HG03520 (cell line): ENCODE measurements at regions not wholly inside any gene's neighbourhood (a gene's known extent, or its start where the extent isn't known, plus 50 kb on each side); places are given as distances from the start of the nearest gene placed in this dataset.

ENCODE experiments used
- ATAC-seq: cut with Tn5 transposase; IDR thresholded peaks from one replicate; pipeline ENCODE4 v1.9.1; 2021; ENCODE audit warnings: mild to moderate bottlenecking, moderate library complexity; ENCODE audit not compliant: unreplicated experiment

- no peak for ATAC-seq
These were observed 74.3 kb upstream of the TENT5A start for GRCh38 chr6:81826784-81827183.

DNA sequence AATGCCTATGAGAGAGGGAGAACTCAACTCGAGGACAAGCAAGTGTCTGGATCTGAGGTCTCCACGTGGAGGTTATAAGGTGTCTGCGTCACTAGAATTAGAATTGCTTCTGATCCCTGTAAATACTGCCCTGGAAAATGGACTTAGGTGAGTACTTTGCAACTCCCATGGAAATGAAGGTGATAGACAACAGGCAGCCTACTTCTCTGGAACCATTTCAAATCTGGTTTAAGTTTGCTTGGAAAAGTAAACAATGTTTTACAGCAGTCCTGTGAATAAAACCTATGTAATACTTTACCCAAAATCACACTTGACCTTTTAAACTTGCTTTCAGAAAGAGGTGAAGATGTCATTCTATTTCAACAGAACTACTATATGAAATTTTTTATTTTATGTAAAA lies 70.1 kb upstream of the TENT5A start:
- ATAC-seq = no peak

GRCh38 chr6:81821449-81821848 lies 69.0 kb upstream of the TENT5A start:
- no peak for ATAC-seq

DNA sequence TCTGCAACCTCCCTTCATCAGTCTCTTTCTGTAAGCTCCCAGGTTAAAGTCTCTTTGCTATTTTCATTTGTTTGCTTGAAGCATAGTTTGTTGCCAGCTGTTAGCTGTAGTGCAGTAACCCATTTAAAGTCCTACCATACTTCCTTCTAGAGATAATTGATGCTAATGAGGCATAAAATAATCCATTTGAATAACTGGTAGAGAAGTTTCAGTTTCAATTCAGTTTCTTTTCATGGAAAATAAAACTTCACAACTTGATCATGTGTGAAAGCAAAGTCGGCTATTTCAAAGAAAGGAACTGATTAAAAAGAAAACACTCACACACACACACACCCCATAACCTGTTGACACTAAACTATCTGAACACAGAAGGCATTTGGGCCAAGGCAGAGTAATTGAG lies 68.5 kb upstream of the TENT5A start:
- ATAC-seq = no peak

- ATAC-seq = no peak
These were observed 67.9 kb upstream of the TENT5A start for GRCh38 chr6:81820422-81820821.

GRCh38 chr6:81819767-81820166 lies 67.3 kb upstream of the TENT5A start:
- no peak for ATAC-seq

- ATAC-seq = no peak
These were observed 66.5 kb upstream of the TENT5A start for GRCh38 chr6:81818901-81819361.

DNA sequence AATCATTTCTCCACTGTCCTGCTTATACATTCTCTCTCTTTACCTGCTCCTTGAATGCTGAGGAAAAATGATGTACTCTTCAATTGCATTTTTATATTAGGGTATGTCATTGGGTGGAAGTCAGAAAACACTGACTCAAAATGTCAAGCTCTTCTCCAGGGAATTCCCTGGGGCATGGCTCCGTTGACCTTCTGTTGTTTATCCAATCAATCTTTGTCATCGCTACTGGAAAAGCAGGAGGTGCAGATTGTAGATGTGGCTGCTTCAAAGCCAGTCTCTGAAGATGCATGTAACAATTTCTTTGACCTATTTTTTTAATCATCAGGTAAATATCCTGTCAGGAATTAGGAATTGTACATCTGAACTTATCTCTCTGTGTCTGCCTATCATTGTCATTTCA lies 63.9 kb upstream of the TENT5A start:
- ATAC-seq = no peak

GRCh38 chr6:81814370-81815076 lies 62.0 kb upstream of the TENT5A start:
- no peak for ATAC-seq

- ATAC-seq = no peak
These were observed 60.8 kb upstream of the TENT5A start for GRCh38 chr6:81813305-81813704.

DNA sequence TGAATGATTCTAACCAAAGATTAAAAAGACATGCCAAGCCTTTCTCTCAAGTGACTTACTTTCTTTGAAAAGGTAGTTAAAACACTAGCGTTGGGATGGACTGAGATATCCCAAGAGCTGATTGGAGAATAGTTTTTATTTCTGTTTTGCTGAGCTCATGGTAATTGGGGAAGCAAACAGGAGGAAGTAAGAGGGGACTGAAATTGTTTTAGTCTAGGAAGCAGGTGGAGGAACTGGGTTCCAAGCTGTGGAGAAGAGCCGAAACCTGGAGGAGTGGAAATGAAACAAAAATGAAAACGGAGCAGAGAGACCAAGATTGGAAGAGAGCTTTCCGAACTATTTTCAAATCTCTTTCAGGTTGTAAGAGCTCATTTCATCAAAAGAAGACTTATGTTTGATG lies 59.9 kb upstream of the TENT5A start:
- no peak for ATAC-seq

GRCh38 chr6:81808851-81809570 lies 56.5 kb upstream of the TENT5A start:
- ATAC-seq = no peak

DNA sequence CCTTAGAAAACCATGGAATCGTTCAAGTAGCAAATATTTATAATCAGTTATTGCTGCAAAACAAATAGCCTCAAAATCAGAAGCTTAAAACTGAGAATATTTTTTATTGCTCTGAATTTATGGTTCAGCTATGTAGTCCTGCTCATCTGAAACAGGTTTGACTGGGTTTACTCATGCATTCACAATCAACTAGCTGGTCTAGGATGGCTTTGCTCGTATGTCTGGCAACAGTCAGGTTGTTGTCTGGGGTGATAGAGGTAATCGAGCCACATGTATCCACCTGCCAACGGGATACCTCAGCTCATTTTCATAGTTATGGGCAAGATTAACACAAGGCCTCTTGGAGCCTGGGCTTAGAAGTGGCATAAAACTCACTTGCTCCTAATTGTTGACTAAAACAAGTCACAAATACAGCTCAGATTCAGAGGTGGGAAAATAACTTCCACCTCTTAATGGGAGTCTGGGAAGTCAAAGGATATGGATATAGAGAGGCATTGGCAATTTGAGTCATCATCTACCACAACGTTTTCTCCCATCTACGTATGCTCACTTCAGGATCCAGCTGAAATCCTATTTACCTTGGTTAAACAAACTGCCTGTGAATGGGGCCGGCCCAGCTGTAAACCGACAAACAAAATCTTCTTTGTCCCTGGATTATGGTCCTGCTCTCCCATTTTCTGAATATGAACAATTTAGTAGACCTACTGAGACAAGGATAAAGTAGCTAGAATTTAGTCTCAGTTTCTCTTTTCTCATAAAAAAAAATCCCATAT lies 54.5 kb upstream of the TENT5A start:
- ATAC-seq = no peak

- no peak for ATAC-seq
These were observed 49.9 kb upstream of the TENT5A start for GRCh38 chr6:81802356-81802755.
